GM12892 (cell line): ENCODE measurements at regions not wholly inside any gene's neighbourhood (a gene's known extent, or its start where the extent isn't known, plus 50 kb on each side); places are given as distances from the start of the nearest gene placed in this dataset.

ENCODE experiments used
- DNase-seq: peaks from one replicate; pipeline ENCODE4 v3.0.0; 2011; ENCODE audit not compliant: insufficient read length
- FAIRE-seq: peaks from 2 replicates; lab custom pipeline; 2011; peaks lifted over from hg19 to GRCh38; lab: Jason Lieb, UNC
- POLR2A ChIP-seq: IDR thresholded peaks from 2 replicates; pipeline ENCODE4 v1.6.1; 2011; ENCODE audit warnings: low read depth, low read length, control low read depth
- POLR2AphosphoS5 ChIP-seq: IDR thresholded peaks from 2 replicates; pipeline ENCODE4 v1.6.1; 2011; ENCODE audit warnings: low read depth, low read length, control low read depth
- TAF1 ChIP-seq: IDR thresholded peaks from 2 replicates; pipeline ENCODE4 v1.6.1; 2011; ENCODE audit warnings: low read depth, mild to moderate bottlenecking, control low read depth, low read length, borderline replicate concordance

DNA sequence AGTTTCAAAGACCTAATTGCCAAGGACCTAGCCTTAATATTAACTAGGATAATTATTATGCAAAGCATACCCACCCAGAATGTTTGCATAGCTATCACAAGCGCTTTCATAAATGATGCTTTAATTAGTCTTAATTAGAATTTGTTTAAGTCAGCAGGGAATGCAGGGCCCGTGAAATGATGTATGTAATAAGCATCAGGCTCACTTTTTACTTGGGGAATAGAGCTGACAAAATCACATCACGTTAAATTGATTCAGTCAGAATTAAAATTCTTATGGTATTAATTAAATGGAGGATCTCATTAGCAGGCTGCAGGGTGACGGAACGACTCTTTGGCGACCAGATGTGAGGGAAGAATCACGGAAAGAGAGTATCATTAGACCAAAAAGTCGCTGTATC, 264.5 kb downstream of the GPD2 start:
- TF ChIP-seq POLR2AphosphoS5 (no peak), TAF1 (no peak), POLR2A (no peak)
- DNase-seq (no peak), FAIRE-seq (no peak)

DNA sequence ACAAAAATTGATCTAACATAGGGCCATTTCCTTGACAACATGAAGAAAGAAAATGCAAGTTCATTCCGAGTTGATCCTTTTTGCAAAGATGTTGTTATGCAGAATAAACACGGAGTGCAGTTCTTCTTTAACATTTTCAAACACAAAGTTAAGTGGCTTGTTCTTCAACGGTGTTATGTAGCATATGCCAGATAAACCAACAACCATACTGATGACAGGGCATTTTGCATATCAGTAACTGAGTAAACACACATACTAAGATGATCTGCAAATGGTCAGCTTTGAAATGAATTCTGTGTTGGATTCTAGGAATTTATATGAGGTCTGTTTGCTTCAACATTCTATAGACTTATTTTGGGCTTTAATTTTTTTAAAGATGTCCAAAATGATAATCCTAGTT, 266.4 kb downstream of the GPD2 start:
- DNase-seq (no peak), FAIRE-seq (no peak)
- TF ChIP-seq TAF1 (no peak), POLR2A (no peak), POLR2AphosphoS5 (no peak)

DNA sequence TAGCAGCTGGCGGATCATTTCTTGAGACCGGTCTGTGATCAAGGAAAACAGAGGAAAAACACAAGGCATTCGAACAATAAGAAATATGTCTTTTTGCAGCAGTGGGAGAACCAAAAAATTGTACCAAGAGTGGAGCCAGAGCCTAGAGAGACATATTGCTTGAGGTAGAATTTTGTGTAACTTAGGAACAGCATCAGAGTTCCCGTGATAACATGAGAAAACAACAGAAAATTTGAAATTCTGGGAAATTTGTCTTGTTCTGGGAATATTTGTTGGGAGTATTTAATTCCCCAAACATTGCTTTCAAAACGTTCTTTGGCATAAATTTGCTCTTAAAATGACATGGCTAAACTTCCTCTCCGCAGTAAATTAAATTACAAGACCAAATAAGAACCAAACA, 267.5 kb downstream of the GPD2 start:
- TF ChIP-seq POLR2A (no peak), TAF1 (no peak), POLR2AphosphoS5 (no peak)
- DNase-seq (no peak), FAIRE-seq (no peak)

DNA sequence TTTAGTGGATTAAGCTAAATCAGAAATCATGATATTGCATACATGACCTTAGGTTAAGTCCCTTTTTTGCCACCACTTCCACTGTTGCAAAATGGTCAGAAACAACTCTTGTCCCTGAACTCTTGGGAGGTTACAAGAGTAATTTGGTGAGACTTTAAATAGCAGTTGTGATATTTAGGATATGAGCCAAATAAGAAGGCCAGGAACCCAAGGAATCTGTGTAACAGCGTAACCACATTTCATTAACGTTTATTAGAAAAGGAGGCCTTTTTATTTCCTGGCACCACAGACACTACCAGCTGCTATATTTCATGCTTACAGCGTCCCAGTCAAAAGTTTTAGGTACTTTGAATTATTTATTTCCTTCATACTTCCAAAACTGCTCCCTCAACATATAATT, 268.0 kb downstream of the GPD2 start:
- DNase-seq (no peak), FAIRE-seq (no peak)
- TF ChIP-seq TAF1 (no peak), POLR2A (no peak), POLR2AphosphoS5 (no peak)

DNA sequence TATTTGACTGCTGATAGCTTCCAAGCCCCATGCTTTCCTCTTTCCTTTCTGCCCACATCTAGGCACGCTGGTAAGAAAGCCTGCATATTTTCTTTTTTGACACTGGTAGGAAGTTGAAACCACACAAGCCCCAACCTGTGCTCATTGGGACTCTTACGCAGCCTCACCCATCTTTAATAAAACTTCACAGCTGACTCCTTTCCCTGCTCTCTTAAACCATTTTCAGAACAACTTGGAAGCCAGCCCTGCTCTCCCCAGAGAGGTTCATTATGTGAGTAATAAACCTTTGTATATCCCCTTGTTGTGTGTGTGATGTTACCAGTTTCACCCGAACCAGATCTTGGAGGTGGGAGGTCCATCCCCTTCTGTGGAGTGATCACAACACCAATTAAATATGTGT, 268.4 kb downstream of the GPD2 start:
- FAIRE-seq (no peak), DNase-seq (no peak)
- no peak for TF ChIP-seq POLR2A
- TF ChIP-seq TAF1, result no peak
- TF ChIP-seq POLR2AphosphoS5, result no peak

DNA sequence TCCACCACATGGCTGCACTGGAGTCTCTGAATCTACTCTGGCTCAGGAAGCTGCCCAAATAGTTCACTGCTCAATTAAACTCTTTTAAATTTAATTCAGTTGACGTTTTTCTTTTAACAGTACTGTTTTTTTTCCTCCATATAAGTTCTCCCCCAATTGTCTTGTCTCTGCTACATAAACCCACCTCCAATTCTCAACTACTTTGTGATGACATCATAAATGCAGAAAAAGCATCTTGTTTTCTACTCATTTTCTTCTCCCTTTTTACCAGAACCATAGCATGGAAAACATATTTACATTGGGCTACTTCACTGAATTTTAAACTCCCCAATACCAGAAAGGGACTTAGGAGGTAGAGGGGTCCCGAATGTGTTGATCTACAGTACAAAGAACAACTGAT, 270.4 kb downstream of the GPD2 start:
- DNase-seq, result no peak
- TF ChIP-seq POLR2AphosphoS5 (no peak), TAF1 (no peak), POLR2A (no peak)
- FAIRE-seq, result no peak

DNA sequence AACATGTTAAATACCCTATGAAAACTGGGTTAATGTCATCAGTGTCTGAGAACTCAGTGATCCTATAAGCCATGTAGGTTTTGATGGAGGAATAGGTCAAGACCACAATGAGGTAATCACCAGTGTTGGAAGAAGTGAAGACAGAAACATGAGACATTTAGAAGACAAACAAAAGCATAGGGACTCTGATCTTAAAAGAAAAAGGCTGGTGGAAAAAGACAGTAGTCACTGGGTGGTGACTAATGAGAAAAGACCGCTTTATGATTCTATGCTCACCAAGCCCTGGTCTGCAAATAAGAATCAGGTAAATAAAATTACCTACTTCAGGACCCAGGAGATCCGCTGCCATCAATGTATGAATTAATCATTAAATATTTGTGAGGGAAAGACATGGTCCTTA, 271.9 kb downstream of the GPD2 start:
- no peak for DNase-seq
- no peak for FAIRE-seq
- TF ChIP-seq POLR2AphosphoS5 (no peak), POLR2A (no peak), TAF1 (no peak)

DNA sequence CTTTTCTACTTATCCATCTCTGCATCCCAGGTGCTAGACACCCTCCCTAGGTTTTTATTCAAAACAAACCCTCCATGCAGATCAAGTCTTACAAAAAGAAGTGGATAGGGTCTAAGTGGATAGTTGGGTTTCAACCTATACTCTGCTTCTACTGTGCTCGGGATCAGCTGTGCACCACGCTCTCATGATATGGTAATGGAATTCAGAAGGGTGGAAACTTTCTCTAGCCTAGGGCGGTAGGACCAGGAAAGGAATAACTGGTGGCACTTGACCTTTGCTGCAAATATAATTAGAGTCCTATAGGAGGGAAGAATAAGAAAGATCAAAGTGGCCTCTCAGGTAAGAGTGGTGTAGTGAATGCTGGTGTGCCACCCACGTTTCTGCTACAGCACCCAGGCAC, 272.9 kb downstream of the GPD2 start:
- DNase-seq, result no peak
- FAIRE-seq, result no peak
- no peak for TF ChIP-seq POLR2AphosphoS5
- TF ChIP-seq POLR2A, result no peak
- TF ChIP-seq TAF1, result no peak

DNA sequence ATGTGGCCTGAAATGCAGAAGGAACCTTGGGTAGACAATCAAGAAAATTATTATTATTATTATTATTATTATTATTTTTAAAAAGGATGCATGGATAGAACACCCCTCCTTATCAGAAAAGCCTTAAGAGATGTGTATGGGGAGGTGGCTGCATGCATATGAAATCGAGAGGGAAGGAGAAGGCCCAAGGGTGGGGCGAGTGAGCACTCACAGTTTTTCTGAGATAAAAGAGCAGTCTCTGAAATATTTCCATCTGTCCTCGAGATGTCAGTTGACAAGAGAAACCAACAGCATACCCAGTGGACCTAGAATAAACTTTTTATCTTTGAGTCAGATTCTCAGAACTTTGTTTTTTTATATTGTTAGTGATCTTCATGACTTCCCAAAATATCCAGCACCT, 282.9 kb downstream of the GPD2 start:
- FAIRE-seq (no peak), DNase-seq (no peak)
- TF ChIP-seq TAF1 (no peak), POLR2AphosphoS5 (no peak), POLR2A (no peak)

DNA sequence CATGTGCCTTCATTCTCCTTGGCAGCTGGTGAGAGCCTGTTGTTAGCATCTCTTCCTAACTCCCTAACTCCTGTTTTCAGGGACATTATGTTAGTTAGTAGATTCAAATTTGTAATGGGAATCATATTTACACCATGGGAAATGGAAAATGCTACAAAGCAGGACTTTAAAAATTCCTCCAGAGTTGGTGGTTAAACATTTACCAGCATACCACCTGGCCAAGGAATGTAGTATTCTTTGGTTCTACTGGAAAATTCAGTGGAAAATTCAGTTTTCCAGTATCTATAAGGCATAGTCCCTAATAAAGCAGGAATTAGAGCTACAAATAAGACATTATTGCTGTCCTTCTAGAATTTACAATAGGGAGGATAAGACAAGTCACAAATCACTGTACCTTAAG, 291.7 kb downstream of the GPD2 start:
- TF ChIP-seq POLR2AphosphoS5 (no peak), POLR2A (no peak), TAF1 (no peak)
- no peak for FAIRE-seq
- no peak for DNase-seq

DNA sequence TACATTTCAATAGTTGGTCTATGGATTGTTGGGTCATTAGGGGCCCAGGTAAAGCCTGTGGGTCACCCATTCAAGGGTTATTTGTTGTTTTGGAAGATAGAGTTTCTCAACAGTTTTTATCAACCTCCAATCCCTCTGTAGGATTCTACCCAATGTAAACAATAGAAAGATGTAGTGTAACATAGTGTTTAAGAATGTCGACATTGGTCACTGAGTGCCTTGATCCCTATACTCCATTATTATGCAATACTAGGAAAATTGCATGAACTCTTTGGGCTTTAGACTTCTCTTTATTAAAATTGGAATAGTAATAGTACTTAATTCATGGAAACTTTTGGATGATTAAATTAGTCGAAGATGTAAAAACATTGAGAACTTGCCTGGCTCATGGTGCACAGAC, 292.1 kb downstream of the GPD2 start:
- no peak for FAIRE-seq
- TF ChIP-seq TAF1 (no peak), POLR2AphosphoS5 (no peak), POLR2A (no peak)
- no peak for DNase-seq

DNA sequence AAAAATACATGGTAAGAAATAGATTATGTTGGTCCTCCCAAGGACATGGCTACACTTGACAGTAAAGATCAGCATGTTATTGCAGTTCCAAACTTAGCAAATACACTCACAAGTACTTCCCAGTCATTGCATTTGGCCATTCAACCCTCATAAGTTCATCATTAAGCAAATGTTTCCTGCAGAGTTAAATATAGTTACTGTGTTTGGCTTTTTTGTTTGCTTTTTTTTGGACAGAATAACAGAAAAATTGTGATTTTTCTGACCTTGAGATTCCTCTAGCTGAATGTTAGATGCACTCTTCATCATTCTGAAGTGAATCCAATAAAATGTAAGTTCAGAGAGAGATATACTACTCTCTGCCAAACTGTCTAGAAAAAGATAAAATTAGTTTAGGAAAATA, 295.3 kb downstream of the GPD2 start:
- TF ChIP-seq TAF1, result no peak
- TF ChIP-seq POLR2A, result no peak
- TF ChIP-seq POLR2AphosphoS5, result no peak
- DNase-seq, result no peak
- FAIRE-seq, result no peak

DNA sequence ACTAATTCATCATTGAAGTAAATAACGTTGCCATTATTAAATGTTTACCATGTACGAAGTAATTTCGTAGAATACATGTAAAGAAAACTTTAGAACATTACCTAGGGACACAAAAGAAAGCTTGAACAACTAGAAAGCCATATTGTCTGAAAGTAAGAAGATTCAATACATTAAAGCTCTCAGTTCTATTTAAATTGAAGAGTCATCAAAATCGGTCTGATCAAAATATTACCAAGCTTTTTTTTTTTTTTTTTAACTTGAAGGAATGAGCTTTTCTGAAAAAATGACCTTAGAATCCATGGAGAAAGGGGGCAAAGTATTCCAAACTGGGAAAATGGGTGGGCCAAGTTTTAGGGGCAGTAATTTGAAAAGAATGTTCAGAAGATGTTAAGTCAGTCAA, 300.8 kb downstream of the GPD2 start:
- TF ChIP-seq TAF1, result no peak
- DNase-seq (no peak), FAIRE-seq (no peak)

DNA sequence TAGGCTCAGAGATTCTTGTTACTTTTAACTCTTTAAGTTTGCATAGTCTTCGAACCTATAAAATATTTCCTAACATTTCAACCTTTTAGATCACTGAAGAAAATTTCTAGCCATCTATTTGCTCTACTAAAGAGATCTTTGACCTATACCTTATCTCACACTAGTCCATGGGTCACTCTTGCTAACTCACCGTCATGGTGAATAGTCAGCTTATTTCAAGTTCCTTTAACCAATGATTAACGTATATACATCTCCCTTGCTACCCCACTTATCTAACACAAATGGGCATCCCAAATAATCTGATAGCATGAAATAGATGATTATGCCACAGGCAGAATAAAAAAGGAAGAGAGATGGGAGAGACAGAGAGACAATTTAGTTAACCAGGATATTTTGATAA, 303.1 kb downstream of the GPD2 start:
- TF ChIP-seq POLR2AphosphoS5, result no peak
- TF ChIP-seq TAF1, result no peak
- no peak for TF ChIP-seq POLR2A
- DNase-seq (no peak), FAIRE-seq (no peak)

DNA sequence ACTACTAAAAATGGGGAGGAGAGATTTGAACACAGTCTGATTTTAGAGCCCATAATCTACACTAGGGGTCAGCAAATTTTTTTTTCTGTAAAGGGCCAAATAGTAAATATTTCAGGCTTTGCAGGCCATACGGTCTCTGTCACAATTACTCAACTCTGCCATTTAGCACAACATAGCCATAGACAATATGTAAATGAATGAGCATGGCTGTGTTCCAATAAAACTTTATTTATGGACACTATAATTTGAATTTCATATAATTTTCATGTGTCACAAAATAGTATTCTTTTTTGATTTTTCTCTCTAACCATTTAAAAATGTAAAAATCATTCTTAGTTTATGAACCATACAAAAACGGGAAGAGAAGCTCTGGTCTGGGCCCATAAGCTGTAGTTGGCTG, 309.4 kb downstream of the GPD2 start:
- DNase-seq, result no peak
- TF ChIP-seq POLR2A (no peak), POLR2AphosphoS5 (no peak), TAF1 (no peak)
- FAIRE-seq, result no peak
